Testis (tissue), 2 donors: ENCODE measurements at regions not wholly inside any gene's neighbourhood (a gene's known extent, or its start where the extent isn't known, plus 50 kb on each side); places are given as distances from the start of the nearest gene placed in this dataset.

Source experiments
- CTCF ChIP-seq, 3 experiments: fragments of 450-650 bp in 2 of 3; fragments of 200-600 bp in 1 of 3; sonication (generic) in 1 of 3; IDR thresholded peaks; one replicate each; pipeline ENCODE4 v1.5.1; 2016 to 2019; ENCODE audit warnings: antibody characterized with exemption in 3 of 3, mild to moderate bottlenecking in 2 of 3, moderate library complexity in 1 of 3
- POLR2A ChIP-seq: fragments of 450-650 bp; IDR thresholded peaks from one replicate; pipeline ENCODE4 v1.6.1; 2017; ENCODE audit warnings: antibody characterized with exemption, mild to moderate bottlenecking, moderate library complexity

- no peak for TF ChIP-seq CTCF (IDR thresholded peaks at IDR 0.05)
- TF ChIP-seq POLR2A: no peak
Observed at GRCh38 chr5:67350185-67350584, 153.6 kb upstream of the CD180 start.
